ENCODE measurements at regions not wholly inside any gene's neighbourhood (a gene's known extent, or its start where the extent isn't known, plus 50 kb on each side); places are given as distances from the start of the nearest gene placed in this dataset.

GRCh38 chr1:67616394-67616985, 68.5 kb upstream of the GADD45A start:
- no peak for DNase-seq (ENCODE audit: low read depth)

- peak; percentile 83 for DNase-seq (ENCODE audit: low read depth)
Measured at GRCh38 chr1:67618285-67619018, 66.5 kb upstream of the GADD45A start.

- no peak for DNase-seq (ENCODE audit: low read depth)
Measured at GRCh38 chr1:67619080-67619479, 65.9 kb upstream of the GADD45A start.

DNA sequence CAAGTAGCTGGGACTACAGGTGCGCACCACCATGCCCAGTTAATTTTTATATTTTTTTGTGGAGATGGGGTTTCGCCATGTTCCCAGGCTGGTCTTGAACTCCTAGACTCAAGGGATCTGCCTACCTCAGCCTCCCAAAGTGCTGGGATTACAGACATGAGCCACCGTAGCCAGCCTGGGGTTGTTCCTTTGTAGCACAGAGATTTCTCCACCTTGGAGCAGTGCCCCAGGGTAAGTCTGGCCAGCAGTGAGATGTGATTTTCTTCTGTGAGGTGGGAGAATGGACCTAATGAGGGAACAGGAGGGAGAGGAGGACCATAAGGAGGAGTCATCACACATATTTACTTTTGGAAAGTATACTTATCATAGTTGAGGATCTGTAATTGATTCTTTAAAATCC, 61.1 kb upstream of the GADD45A start:
- no peak for DNase-seq (ENCODE audit: low read depth)

- no peak for DNase-seq (ENCODE audit: low read depth)
Measured at GRCh38 chr1:67624680-67625079, 60.3 kb upstream of the GADD45A start.

DNA sequence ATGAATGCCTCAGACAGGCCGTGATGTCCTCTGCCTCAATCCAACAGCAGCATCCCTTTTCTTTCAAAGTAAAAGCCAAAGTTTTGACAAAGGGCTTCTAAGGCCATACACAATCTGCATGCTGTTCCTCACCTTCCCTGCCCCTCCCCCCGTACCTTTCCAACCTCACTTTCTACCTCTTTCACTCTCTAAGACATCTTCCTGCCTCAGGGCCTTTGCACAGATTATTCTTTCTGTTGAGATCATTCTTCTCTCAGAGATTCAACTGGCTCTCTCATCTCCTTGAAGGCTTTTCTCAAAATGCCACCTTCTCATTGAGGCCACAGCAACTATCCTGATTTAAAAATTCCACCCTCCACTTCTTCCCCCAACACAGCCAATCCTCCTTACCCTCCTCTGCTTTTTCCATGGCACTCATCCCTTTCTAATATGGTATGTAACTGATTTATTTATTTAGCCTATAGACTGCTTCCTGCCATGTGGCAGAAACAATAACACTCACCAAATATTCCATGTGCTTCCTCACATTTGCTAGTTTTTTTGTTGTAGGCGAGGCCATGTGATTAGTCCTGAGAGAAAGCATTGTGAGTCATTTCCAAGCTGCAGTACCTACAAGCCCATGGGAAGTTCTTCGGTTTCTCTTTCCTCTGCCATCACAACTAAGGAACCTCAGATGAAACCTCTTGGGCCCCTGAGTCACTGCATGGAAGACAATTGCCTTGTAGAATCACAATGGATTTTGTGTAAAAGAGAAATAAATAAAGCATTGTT, 58.7 kb upstream of the GADD45A start:
- peak; percentile 76 for DNase-seq (ENCODE audit: low read depth)

DNA sequence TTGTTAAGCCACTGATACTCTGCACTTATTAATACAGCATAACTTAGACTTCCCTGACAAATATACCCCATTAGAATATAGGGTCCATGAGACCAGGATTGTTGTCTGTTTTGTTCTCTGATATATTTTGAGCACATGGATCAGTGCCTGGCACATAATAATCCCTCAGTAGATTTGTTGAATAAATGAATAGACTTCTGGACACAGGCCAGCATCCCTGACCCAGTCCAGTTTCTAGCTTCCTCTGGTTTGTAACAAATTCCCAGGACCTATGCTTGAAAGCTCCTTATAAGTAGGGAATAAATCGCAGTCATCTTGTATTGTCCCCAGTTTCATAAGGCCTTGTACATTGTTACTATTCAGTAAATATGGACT, 58.2 kb upstream of the GADD45A start:
- DNase-seq (ENCODE audit: low read depth), result no peak

DNA sequence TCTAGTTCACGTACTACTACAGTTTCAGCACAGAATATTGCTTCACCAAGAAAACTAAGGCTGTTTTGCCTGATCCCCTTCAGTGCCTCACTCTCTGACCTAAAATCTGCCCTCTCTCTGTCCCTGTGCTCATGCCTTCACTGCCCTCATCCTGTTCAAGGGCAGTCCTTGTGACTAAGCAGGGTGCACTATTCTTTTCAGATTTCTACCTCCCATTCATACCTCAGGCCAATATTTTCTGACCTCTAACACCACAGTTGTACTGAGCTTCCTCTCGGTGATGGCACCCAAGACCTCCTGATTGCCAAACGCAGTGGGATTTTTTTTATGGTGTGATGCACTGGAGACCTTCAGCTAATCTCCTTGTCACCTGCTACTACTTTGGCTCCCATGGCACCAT, 57.7 kb upstream of the GADD45A start:
- no peak for DNase-seq (ENCODE audit: low read depth)

GRCh38 chr1:67627906-67628305, 57.1 kb upstream of the GADD45A start:
- DNase-seq (ENCODE audit: low read depth), result no peak

DNA sequence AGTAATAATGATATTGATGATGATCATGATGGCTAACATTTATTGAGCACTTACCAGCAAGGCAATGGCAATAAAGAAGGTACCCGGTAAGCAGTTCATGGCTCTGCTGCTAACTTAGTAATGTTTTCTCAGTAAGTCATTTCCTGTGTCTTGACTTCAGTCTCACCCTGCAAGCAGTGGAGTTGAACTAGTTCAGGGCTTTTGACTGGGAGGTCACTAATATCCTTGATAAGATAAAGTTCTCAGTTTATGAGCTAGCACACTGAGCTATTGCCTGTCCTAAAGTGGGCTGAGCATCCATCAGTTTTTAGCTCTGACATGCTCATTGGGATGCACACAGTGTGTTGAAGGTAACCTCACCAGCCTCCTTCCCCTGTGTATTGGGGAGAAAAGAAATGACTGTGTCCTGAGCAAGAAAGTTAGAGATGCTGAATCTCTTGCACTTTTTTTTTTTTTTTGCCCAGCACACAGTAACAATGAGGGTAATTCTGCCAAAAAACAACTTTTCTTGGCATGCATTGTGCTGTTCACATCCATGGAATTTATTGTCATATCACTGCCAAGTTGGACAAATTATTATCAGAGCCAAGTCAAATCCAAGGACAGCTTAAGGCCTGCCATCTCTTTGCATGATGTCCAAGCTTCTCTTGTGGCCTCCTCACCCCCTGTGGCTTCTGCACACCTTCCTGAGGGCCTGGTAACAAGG, 55.5 kb upstream of the GADD45A start:
- no peak for DNase-seq (ENCODE audit: low read depth)

GRCh38 chr1:67630438-67631045, 54.5 kb upstream of the GADD45A start:
- DNase-seq (ENCODE audit: low read depth), result no peak

GRCh38 chr1:67632356-67632755, 52.6 kb upstream of the GADD45A start:
- DNase-seq (ENCODE audit: low read depth), result no peak

GRCh38 chr1:67632811-67633655, 52.0 kb upstream of the GADD45A start:
- DNase-seq (ENCODE audit: low read depth), result no peak

DNA sequence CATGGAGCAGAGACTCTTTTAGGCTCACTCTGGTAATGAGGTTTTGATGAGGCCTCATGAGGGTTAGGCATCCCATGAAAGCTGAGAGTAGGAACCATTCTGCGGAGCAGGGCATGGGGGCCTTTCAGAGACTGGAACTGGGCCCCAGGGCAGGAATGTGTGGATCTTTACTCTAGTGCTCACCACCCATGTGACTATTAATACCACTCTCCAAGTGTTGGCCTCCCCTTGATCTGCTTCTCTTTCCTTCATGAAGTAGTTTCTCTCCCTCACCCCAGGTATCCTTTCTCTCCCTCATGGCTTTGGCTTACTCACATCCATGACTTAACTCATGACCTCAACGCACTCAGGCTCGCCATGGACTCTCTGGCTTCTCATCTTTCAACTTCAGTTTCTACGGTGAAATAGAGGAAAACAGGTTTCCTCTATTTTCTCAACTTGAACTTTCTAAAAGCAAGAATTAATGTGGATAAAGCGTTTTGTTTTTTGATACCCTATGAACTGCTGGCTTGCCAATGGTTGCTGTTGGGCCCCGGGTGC, 50.5 kb upstream of the GADD45A start:
- DNase-seq (ENCODE audit: low read depth), result no peak

GRCh38 chr1:67635055-67635809, 49.8 kb upstream of the GADD45A start:
- DNase-seq (ENCODE audit: low read depth), result no peak

Data from non-pigmented ciliary epithelial cell (primary cell).